ENCODE measurements at regions not wholly inside any gene's neighbourhood (a gene's known extent, or its start where the extent isn't known, plus 50 kb on each side); places are given as distances from the start of the nearest gene placed in this dataset.
"Not testable (repeated sequence)": the region's sequence is repeated elsewhere in the genome, so short reads cannot be mapped to it uniquely, and the experiment has no call there.

- DNase-seq: no peak
These were observed 216.1 kb upstream of the ADRA1D start for GRCh38 chr20:4465212-4465611.

DNA sequence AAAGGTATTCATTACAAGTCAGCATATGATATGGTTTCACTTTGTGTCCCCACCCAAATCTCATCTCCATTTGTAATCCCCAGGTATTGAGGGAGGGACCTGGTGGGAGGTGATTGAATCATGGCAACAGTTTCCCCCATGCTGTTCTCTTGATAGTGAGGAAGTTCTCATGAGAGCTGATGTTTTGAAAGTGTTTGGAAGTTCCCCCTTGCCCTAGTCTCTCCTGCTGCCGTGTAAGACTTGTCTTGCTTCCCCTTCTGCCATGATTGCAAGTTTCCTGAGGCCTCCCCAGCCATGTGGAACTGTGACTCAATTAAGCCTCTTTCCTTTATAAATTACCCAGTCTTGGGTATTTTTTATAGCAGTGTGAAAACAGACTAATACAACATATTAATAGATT, 213.7 kb upstream of the ADRA1D start:
- not testable (repeated sequence) for DNase-seq

DNA sequence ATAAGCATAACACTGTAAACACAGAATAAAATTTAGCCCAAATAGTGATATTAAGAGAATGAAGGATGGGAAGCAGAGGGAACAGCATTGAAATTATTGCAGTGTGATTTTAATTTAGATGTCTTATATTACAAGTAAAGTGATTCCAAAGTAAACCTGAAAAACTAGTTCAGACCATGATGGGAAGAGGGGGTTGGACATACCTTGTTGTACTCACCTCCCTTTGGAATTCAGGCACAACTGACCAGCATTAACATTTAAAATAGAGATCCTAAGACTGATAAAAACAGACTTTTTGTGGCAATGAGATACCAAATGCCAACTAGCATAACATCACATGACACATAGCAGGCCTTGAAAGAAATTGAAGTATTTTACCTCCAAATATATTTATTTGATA, 210.0 kb upstream of the ADRA1D start:
- no peak for DNase-seq

DNA sequence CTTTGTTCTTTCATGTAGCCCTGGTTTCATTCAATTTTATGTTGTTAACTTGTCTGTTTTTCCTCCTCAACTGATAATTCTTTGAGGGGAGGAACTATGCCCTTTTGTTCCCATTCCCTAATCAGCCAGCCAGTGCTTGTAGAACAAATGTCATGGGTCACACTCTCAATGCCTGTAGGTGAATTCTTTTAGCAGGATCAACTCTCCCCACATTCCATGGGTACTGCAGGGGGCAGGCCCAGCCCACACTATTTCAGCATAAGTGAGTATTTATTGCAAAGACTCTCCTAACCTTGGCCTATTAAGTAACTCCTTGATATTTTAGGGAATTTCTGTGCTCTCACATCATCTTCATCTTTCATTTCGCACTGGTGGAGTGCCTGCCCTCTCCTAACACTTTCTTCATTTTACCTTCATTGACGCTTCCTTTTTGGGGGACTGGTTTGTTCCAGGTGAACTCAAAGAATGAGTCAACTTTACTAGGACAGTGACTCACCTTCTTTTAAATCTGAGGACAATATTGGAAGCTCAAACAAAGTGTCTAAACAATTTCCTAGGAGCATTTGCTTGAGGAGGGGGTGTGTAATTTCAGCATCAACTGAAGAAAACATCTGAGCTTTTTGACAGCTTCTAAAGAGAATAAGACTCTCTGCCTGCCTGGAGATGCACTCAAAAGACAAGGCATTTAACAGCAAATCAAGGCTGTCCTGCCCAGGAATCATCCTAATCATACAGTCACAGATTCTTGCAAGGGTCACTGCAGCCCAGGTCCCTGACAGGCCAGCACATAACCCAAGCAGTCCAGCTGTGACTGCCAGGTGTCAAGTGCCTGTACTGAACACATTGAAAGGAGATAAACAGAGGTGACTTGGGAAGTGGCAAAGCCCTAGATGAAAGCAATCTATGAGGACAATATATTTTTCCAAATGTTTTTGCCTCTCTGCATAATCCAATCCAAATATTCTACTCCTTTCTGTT, 208.8 kb upstream of the ADRA1D start:
- no peak for DNase-seq

DNA sequence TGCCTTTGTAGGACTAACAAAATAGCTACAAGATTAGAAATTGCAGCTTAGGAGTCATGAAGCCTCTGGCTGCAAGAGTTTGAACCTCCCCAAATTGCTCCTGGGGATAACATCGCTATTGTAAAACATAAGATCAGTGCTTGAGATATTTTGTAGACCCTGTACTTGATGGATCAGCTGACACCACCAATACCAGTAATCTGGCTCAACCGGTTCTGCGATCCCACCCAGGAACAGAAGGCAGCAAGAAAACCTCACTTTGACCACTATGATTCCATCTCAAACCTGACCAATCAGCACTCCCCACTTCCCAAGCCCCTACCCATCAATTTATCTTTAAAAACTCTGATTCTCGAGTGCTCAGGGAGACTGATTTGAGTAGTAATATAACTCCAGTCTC, 206.9 kb upstream of the ADRA1D start:
- DNase-seq: no peak

- DNase-seq: no peak
These were observed 206.2 kb upstream of the ADRA1D start for GRCh38 chr20:4455301-4455701.

DNA sequence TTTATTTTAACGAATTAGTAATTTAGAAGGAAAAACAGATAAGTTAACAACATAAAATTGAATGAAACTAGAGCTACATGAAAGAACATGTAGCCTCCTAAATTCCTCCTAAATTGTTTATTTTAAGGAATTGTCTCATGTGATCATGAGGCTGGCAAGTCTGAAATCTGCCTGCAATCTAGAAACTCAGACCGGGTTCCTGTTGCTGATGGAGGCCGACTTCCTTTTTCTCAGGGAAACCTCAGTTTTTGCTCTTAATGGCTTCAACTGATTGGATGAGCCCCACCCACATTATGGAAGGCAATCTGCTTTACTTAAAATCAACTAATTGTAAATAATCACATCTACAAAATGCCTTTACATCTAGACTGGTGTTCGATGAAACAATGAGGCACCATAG, 205.0 kb upstream of the ADRA1D start:
- DNase-seq: no peak

DNA sequence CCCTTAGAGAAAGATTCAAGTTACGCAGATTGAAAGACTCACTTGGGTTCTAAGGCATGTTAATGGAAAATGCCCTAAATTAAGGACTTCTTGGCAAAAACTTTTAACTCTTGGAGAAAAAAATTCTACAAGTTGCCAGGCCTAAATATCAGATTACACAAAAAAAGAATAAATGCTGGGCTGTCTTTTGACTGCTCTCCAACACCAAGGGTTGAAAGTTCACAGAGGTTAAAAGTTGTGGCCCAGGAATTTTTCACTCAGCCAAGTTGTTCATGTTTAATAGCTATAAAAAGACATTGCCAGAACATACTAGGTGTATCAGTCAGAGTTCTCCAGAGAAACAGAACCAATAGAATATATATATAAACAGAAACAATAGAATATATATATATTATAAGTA, 204.3 kb upstream of the ADRA1D start:
- DNase-seq: no peak

- no peak for DNase-seq
These were observed 202.5 kb upstream of the ADRA1D start for GRCh38 chr20:4451487-4452081.

DNA sequence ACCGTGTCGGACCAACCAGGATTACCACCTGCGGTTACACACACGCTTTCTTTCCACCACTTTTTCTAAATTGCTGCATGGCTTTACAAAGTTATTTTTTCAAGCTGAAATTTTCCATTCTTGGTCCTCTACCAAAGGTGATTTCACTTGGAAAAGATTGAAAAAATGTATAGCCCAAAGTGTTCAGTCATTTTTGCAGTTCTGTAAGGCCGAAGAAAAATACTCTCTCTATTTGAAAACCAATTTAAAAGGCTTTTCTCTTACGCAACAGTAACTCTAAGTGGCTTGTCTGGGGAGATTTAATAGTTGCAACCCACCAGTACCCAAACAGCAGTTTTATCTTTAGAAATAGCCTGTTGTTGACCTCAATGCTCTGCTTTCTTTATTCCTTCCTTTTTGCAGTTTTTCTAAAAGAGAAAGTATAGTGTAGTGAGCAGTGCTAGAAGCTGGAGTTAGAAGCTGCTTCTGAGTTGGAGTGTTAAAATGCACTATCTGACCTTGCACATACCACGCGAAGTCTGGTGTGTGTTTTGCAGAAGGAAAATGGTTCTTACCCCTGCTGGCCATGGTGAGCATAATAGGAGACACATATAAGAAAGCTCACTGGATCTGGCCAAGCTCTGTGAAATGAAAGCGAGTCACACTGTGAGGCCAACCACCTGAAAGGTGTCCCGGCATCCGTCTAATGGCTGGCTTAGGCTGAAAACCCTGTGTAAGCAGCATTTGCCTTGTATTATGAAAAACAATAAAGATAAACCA, 201.0 kb upstream of the ADRA1D start:
- DNase-seq: no peak

DNA sequence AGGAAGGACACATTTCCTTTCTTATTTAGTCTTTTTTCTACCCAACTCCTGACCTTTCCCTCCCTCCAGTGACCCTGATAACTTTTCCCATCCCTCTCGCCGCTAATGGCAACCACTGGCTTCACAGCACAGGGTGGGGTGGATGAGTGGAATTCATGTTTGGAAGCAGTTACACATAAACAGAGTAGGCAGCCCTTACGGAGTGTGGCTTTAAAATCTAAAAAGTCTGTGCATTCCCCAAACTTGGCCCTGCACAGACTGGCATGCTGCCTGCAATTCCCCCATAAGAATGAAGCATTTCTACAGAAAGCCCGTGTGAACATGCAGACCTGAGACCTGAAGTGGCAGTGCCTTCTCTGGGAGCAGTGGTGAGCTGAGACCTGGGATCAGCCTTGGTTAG, 196.7 kb upstream of the ADRA1D start:
- DNase-seq: no peak

DNA sequence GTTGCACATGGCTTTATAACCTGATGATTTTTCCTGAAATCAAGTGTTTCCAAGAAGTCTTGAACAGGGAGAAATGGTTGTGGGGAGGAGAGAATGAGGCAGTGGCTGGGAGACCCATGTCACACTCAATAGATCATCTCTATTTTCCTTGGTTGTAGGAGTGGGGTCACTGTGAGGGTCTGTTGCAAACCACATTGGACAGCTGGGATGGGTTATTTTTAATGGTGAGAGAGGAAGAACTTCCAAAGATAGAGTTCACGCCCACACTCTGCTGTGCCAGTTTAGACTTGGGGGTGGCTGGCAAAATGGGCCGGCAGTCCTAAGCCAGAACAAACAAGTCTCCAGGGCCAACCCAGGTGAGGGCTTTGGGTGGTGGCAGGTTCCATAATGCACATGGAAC, 196.2 kb upstream of the ADRA1D start:
- no peak for DNase-seq

DNA sequence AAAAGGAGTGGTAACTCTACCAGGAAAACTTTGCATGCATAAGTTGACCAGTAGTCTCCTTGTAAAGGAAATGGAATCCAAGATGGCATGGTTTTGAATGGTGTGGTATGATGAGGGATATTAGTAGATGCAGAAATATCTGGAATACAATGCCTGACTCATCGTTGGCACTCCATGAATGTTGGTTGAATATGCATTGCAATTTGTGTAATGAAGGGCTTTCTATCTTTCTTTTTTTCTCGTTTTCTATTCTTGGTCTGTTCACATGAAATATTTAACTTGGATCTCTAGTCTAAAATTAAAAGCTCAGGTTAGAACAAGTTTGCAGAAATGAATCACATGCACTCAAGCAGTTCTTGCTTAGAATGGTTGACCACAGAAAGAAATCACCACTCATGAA, 195.3 kb upstream of the ADRA1D start:
- DNase-seq: no peak

DNA sequence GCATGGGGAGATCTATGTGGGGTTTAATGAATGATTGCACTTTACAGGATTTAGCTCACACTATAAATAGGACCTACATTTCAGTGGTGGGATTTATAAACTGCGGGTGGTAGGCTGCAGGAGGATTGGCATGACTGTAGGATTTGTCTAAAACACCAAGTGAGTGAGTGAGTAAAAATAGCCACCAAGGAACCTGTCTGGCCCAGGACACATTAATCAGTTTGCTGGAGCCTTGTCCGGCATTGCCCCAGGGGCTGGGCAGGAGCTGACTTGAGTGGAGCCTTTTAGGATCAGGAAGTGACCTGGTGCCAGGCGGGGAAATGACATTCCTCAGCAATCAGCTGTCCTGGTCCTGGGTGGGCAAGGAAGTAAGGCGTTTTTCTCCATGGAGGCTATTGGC, 193.9 kb upstream of the ADRA1D start:
- DNase-seq: no peak

- DNase-seq: no peak
These were observed 192.8 kb upstream of the ADRA1D start for GRCh38 chr20:4441871-4442270.

DNA sequence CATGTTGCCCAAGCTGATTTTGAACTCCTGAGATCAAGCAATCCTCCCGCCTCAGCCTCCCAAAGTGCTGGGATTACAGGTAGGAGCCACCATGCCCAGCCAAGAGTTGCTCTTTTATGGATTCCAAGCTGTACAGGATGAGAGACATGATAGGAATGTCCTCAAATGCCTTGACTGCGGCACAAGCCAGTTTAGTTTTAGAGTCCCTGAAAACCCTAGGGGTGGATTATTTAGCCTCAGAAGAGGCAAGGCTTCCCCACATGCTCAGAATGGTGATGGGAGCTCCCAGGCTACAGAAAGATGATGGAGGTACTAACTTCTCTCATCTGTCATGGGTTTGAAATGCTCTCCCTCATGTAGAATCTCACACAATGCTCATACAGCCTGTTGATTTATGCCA, 192.1 kb upstream of the ADRA1D start:
- DNase-seq: no peak

DNA sequence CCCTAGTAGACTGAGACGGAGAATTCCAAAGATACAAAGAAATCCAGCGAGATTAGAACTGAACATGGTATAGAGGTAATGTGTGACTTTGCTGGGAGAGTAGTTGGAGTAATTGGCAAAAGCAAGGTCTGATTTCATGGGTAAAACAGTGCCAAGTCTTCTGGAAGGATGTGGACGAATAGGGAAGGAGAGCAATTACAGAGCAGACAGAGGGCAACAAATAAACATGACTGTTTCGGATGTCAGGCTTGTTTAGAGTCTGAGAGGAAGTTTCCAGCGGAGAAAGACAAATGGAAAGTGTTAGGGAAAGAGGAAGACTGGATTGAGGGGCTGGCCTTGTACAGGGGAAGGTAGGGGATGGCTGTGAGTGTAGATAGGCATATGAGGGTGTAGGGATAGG, 190.4 kb upstream of the ADRA1D start:
- no peak for DNase-seq

- no peak for DNase-seq
These were observed 188.0 kb upstream of the ADRA1D start for GRCh38 chr20:4437131-4437530.

- no peak for DNase-seq
These were observed 186.8 kb upstream of the ADRA1D start for GRCh38 chr20:4435671-4436455.

DNA sequence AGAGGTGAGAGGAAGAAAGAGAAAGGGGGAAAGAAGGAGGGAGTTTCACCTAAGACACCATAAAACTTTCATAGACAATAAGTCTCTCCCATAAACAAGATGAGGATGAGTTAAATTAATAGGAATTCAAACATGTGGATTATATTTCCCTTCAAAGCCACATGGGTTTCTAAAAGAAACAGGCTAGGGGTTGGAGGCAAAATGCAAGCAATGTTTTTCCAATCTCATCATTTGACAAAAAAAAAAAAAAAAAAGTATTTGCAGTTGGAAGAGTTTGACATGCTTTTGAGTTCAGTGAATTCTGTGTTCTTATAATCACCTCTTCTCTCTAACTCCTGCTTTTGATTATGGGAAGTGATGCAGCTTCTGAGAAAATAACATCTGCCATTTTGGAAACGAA, 186.1 kb upstream of the ADRA1D start:
- no peak for DNase-seq

- no peak for DNase-seq
These were observed 185.6 kb upstream of the ADRA1D start for GRCh38 chr20:4434681-4435080.

DNA sequence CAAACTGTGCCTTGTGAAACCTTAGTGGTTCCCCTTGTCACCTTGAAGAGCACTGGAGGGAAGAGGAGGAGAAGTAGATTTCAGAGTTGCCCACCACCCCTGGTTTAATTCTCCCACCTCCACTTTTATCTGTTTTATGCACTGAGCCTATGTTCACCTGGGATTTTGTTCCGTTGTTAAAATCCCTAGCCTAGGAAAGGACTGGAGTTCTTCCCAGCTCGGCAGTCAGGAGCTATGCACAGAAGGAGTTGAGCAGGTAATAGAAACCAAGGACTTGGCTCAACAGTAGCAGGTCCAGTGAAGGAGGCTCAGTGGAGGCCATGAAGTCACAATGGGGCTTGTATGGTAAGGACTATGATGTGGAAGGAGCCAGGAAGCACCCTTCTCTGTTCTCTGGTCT, 182.4 kb upstream of the ADRA1D start:
- no peak for DNase-seq

DNA sequence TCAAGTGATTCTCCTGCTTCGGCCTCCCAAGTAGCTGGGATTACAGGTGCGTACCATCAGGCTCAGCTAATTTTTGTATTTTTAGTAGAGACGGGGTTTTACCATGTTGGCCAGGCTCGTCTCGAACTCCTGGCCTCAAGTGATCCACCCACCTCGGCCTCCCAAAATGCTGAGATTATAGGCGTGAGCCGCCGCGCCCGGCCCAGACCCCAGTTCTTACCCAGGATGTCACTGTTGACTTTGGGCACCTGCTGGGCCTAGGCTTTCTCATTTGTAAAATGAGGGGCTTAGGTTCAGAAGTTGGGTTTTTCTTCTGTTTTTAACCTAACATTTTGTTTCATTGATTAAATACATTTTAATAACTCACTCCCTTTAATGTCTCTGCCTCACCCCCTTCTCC, 181.7 kb upstream of the ADRA1D start:
- not testable (repeated sequence) for DNase-seq

All from activated CD4-positive, alpha-beta T cell treated with anti-CD3 and anti-CD28 coated beads, Interleukin-10, Interleukin-2, amounts not matched to agents 100 ng/mL and 50 ng/mL, durations not matched to agents 16 hours and 8 hours (primary cell).